Ureter (tissue), 1 donor: ENCODE measurements at regions not wholly inside any gene's neighbourhood (a gene's known extent, or its start where the extent isn't known, plus 50 kb on each side); places are given as distances from the start of the nearest gene placed in this dataset.
"Not testable (repeated sequence)": the region's sequence is repeated elsewhere in the genome, so short reads cannot be mapped to it uniquely, and the experiment has no call there.

Experiments used
- DNase-seq: peaks from one replicate; pipeline ENCODE4 v3.0.0-alpha.2; 2020; ENCODE audit warnings: low spot score
- donor health status: DM: yes; HTN: yes; CAD: no.

DNA sequence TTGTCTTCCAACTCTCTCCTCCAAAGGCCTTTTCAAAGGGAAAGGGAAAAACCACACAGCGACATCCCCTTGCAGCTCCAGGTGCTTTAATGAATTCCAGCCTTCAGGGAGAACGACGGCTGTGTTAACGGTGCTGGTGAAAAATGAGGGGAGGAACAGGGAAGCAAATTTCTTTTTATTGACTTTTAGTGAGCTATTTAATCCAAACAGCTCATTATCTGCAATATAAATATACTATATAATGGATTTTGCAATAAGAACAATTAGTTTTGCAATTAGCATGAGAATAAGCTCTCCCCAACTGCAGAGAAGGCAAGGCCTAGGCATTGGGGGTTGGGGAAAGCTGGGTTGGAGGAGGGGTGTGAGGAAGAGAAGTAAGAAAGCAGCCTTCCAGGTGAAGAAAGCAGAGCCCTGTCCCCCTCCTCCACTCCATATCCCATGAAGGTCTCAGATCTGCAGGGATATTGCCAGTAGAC lies 159.0 kb upstream of the ZC3H12A start:
- no peak for DNase-seq

- DNase-seq: no peak
Measured at GRCh38 chr1:37317870-37318467, 156.4 kb upstream of the ZC3H12A start.

DNA sequence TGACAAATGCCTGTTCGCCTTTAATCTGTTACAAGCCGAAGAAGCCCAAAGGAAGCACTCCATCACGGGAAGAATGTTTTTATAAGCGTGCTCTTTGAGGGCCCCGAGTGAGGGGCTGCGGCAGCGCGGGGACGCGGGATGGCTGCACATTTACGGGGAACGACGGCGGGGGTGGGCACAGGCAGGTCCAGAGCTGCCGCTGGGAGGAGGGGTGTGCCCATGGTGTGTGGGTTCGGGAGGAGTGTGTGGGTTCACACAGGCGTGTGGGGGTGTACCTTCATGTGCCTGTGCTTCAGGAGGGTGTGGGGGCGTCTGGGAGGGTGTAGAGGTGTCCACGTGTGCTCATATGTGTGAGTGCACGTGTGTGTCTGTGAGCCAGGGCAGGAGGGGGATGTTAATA lies 155.9 kb upstream of the ZC3H12A start:
- no peak for DNase-seq

GRCh38 chr1:37319284-37319683 lies 155.1 kb upstream of the ZC3H12A start:
- no peak for DNase-seq

- DNase-seq: no peak
Measured at GRCh38 chr1:37323486-37324377, 150.6 kb upstream of the ZC3H12A start.

GRCh38 chr1:37325010-37325409 lies 149.4 kb upstream of the ZC3H12A start:
- DNase-seq: no peak

DNA sequence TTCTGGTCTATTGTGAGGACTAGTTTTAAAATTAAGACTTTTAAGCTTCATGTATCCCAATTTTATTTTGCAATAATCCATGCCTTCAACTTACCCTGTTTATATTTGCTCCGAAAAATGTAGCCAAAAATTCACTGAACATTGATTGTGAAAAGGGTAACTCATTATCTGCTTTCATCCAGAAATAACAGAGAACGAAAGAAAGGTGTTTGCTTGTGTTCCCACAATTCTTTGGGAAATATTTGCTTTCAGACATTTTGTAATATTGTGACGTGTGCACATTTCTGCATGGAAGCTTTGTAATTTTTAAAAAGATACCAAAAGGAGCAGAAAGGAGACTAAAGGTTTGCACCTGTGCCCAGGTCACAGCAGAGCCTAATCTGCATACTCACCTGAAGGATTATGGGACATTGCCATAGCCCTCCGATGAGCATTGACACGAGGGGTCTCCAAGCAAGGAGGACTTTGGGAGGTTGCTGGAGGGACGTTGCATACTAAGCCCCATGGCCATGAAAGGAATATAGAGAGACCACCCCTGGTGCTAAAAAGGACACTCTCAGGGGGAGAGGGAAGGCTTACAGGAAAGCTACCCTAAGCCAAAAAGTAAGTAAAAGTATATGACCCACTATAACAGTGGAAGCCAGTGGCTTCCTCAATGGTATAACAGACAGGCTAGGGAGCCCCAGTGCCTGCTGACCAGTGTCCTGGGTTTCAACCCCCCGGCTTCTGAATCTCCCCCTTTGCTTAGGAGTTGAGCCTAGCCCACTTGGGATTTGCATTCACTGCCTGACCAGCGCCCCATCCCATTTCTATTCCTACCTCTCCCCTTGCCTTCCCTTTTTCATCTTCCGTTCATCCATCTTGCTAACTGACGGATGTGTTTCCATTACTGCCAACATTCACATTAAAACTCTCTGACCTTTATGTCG lies 148.6 kb upstream of the ZC3H12A start:
- no peak for DNase-seq

- DNase-seq: no peak
Measured at GRCh38 chr1:37332126-37332525, 142.3 kb upstream of the ZC3H12A start.

DNA sequence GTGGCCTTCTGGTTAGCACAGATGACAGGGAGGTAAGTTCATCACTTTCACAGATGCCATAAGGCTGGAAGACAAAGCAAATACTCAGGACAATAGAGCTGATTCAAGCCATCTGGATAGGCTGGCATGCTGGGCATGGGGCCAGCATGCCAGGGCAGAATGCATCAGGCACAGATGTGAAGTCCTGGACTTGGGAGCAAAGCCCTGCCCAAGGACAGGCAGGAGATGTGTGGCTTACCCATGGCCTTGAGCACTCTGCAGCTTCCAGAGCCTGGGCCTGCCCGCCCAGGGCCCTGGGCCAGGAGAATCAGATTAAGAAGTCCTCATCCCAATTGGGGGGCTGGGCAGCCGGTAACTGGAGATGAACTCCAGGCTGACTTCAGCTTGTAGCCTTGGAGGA lies 135.7 kb upstream of the ZC3H12A start:
- no peak for DNase-seq

DNA sequence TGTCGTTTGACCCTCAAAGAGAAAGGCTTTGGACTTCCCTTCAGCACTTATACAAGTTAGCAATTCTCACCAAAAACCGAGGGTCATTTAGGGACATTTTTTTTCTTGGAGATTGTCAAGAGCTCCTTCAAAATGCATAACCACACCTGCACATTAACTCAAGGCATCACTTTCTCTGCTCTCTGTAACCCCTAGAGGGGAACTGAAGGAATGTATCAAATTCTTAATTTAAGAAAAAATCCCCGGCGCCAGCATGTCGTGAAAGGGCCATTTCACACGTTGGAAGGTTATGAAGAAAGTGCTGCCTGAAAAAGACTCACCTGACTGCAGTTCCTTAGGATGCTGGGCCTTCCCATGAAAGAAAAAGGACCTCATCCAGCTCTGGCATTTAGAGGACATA lies 131.6 kb upstream of the ZC3H12A start:
- DNase-seq: no peak

- DNase-seq: no peak
Measured at GRCh38 chr1:37347104-37347649, 127.2 kb upstream of the ZC3H12A start.

DNA sequence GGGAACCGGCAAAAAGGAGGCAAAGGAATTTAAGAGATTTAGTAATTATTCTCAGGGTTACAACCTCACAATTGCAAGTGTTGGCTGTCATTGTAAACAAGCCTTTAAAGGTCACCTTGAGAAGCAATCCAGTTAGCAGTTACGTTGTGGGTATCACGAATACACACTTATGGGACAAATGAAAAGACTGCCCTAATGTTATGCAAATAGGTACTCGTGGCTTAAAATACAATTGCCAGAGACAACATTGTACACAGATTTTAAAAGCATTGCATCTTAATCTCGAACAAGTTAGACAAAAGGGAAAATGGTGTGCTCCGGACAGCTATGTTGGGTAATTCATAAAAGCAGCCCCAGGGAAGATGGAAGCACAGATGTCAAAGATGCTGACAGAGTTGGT lies 120.5 kb upstream of the ZC3H12A start:
- no peak for DNase-seq

- no peak for DNase-seq
Measured at GRCh38 chr1:37354876-37355650, 119.3 kb upstream of the ZC3H12A start.

DNA sequence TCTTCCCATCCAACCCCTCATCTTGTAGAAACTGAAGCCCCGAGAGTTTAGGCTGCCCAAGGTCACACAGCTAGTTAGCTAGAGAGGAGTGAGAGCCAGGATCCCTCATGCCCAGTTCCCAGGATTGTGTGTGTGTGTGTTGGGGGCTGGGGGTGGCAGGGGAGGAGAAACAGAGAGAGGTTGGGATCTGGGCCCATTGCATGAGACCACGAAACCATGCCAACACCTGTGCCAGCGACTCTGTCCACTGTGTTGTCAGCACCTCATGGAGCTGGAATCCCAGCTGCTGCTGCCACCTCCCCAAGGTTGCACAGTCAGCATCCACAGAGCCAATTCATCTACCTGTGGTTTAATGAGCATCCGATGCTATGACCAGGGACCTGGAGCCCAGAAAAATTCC lies 115.4 kb upstream of the ZC3H12A start:
- DNase-seq: no peak

- DNase-seq: no peak
Measured at GRCh38 chr1:37360011-37360410, 114.4 kb upstream of the ZC3H12A start.

DNA sequence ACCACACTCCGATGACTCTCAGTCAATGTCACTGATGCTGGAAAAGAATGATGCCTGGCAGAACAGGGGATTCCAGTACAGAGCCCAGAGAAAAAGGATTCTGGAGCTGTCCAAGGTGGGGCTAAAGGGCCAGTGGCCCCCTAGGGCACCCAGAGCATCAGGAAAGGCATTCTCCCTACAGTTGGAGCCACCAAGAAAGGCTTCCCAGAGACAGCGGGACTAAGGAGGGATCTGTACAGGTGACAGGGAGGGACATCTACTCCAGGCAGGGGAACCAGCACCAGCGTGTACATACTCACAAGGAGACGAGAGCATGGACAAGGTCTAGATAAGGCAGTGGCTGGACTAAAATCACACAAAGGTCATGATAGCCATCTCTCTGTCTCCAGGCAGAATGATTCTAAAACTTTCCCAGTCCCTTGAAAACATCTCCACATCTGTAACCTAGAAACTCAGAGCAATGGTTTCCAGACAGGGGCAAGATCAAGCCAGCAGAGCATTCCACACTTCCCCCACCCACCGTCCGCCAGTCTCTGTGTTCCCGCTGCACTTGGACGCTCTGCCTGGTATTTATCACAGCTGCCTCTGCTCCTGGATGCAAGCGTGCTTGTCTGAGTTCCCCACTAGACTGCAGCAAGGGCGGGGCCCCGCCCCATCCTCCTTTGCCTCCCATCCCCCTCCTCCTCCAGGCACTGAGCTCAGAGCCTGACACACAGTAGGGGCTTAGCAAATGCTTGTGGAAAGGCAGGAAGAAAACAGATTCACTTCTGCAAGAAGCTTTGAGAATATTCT lies 111.6 kb upstream of the ZC3H12A start:
- no peak for DNase-seq

DNA sequence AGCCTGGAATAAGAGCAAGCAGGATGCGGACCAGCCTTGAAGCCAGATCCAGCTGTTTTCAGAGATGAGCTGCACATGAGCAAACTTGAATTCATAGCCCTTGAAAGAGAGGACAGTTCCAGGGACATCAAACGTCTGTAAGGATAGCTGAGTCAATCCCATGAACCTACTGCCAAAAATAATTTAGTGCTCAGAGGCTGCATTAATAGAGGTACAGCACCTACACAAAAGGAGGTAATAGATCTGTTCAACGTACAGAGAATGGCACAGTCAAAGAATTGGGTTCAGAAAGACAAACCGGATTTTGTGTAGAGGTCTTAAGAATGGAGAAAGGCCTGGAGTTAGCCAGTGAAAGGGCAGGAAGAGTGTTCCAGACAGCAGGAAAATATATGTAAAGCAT lies 110.8 kb upstream of the ZC3H12A start:
- no peak for DNase-seq

GRCh38 chr1:37368665-37369315 lies 105.6 kb upstream of the ZC3H12A start:
- not testable (repeated sequence) for DNase-seq

DNA sequence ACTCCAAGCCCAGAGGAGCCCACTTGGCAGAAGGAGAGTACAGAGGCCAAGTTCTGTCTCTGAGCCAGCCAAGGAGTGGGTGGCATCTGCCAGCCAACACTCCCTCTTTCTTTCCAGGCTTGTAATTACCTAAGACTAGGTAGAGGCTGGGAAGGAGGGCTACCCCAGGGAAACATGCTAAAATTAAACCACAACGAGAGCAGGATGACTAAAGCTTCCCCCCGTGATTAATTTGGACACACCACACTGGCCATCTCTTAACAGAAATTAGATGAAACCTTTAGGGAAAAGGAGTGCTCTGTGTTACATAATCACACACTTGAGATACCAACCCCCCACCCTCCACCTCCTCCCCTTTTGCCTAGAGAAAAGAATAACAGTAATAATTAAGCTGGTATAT lies 102.1 kb upstream of the ZC3H12A start:
- DNase-seq: no peak

GRCh38 chr1:37372711-37373110 lies 101.7 kb upstream of the ZC3H12A start:
- DNase-seq: no peak
